Keratinocyte (primary cell): ENCODE measurements at regions not wholly inside any gene's neighbourhood (a gene's known extent, or its start where the extent isn't known, plus 50 kb on each side); places are given as distances from the start of the nearest gene placed in this dataset.

Experiments
- EZH2 ChIP-seq: IDR thresholded peaks from one replicate; pipeline ENCODE4 v1.6.1; 2012; ENCODE audit warnings: inconsistent platforms, mild to moderate bottlenecking, low read length, moderate library complexity
- TF ChIP-seq, protein P1 (sequence below), 3 experiments: IDR thresholded peaks in 1 of 3; conservative IDR thresholded peaks in 1 of 3; optimal IDR thresholded peaks in 1 of 3; 2 replicates in 2 of 3; 3 replicates in 1 of 3; pipeline versions ENCODE3 to v1.5.1; 2011; ENCODE audit warnings: low read length in 3 of 3, mild to moderate bottlenecking in 3 of 3, moderate library complexity in 2 of 3, control low read depth in 1 of 3, inconsistent platforms in 1 of 3; ENCODE audit not compliant: insufficient read depth in 2 of 3; ENCODE audit errors: extremely low read depth in 1 of 3

DNA sequence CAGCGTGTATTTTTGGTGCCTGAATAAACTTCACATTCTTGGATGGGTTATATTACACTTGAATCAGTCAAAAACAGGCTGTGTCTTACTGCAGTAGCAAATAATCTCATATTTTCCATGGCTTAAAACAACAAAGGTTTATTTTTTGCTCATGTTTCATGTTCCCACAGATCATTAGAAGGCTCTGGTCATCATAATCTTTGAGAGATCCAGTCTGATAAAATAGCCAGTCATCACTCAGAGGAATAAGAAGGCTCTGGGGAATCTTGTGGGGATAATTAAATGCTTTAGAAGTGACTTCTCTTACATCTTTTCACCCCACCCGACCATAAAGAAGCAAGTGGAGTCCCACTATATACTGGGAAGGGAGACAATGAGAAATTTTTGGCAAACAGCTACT is 417.7 kb downstream of the PSAT1 start:
- TF ChIP-seq, protein P1, sequence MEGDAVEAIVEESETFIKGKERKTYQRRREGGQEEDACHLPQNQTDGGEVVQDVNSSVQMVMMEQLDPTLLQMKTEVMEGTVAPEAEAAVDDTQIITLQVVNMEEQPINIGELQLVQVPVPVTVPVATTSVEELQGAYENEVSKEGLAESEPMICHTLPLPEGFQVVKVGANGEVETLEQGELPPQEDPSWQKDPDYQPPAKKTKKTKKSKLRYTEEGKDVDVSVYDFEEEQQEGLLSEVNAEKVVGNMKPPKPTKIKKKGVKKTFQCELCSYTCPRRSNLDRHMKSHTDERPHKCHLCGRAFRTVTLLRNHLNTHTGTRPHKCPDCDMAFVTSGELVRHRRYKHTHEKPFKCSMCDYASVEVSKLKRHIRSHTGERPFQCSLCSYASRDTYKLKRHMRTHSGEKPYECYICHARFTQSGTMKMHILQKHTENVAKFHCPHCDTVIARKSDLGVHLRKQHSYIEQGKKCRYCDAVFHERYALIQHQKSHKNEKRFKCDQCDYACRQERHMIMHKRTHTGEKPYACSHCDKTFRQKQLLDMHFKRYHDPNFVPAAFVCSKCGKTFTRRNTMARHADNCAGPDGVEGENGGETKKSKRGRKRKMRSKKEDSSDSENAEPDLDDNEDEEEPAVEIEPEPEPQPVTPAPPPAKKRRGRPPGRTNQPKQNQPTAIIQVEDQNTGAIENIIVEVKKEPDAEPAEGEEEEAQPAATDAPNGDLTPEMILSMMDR (optimal IDR thresholded peaks at IDR 0.05 in 1 of 3, IDR thresholded peaks at IDR 0.05 in 1 of 3, conservative IDR thresholded peaks at IDR 0.05 in 1 of 3; ENCODE audit: extremely low read depth in 1 of 3, insufficient read depth in 2 of 3, low read length in 3 of 3): no peak
- TF ChIP-seq EZH2: no peak
